ENCODE measurements at regions not wholly inside any gene's neighbourhood (a gene's known extent, or its start where the extent isn't known, plus 50 kb on each side); places are given as distances from the start of the nearest gene placed in this dataset.

GRCh38 chr4:34850421-34850820 lies 1393.9 kb downstream of the ARAP2 start (continued):
- TF ChIP-seq CHD7 (IDR thresholded peaks at IDR 0.05; ENCODE audit: insufficient replicate concordance, low read length) (no peak), FOSL1 (IDR thresholded peaks at IDR 0.05; ENCODE audit: insufficient read depth, low read depth, low read length) (no peak), GABPA (IDR thresholded peaks at IDR 0.05; ENCODE audit: borderline replicate concordance, insufficient read depth, low read length) (no peak), KDM1A (IDR thresholded peaks at IDR 0.05; ENCODE audit: borderline replicate concordance, low read length) (no peak), POU5F1 (IDR thresholded peaks at IDR 0.05; ENCODE audit: low read depth, low read length) (no peak), SUZ12 (IDR thresholded peaks at IDR 0.05; ENCODE audit: low read length) (no peak), JUND (IDR thresholded peaks at IDR 0.05; ENCODE audit: low read length) (no peak), KDM4A (IDR thresholded peaks at IDR 0.05; ENCODE audit: low read depth, low read length, severe bottlenecking) (no peak), POLR2A (IDR thresholded peaks at IDR 0.05; ENCODE audit: control extremely low read depth in 1 of 2, low read depth in 2 of 2, low read length in 2 of 2) (no peak), RAD21 (IDR thresholded peaks at IDR 0.05 in 1 of 2, conservative IDR thresholded peaks at IDR 0.05 in 1 of 2; ENCODE audit: low read depth in 2 of 2, low read length in 2 of 2) (no peak), TCF12 (IDR thresholded peaks at IDR 0.05; ENCODE audit: low read depth, low read length) (no peak), HDAC2 (IDR thresholded peaks at IDR 0.05; ENCODE audit: borderline replicate concordance in 1 of 2, low read depth in 2 of 2, low read length in 2 of 2) (no peak)
